GM18498 (cell line): ENCODE measurements at regions not wholly inside any gene's neighbourhood (a gene's known extent, or its start where the extent isn't known, plus 50 kb on each side); places are given as distances from the start of the nearest gene placed in this dataset.

Experiments used
- ATAC-seq: cut with Tn5 transposase; IDR thresholded peaks from one replicate; pipeline ENCODE4 v1.9.1; 2021; ENCODE audit warnings: mild to moderate bottlenecking, moderate library complexity; ENCODE audit not compliant: unreplicated experiment

- no peak for ATAC-seq
Measured at GRCh38 chr4:43343298-43343697, 450.8 kb downstream of the GRXCR1 start.

- no peak for ATAC-seq
Measured at GRCh38 chr4:43345323-43345925, 452.9 kb downstream of the GRXCR1 start.

- no peak for ATAC-seq
Measured at GRCh38 chr4:43348591-43348990, 456.1 kb downstream of the GRXCR1 start.

- ATAC-seq, result no peak
Measured at GRCh38 chr4:43351970-43352806, 459.7 kb downstream of the GRXCR1 start.

- ATAC-seq, result no peak
Measured at GRCh38 chr4:43352859-43353258, 460.3 kb downstream of the GRXCR1 start.

GRCh38 chr4:43353552-43353951, 461.0 kb downstream of the GRXCR1 start:
- ATAC-seq, result no peak

GRCh38 chr4:43356786-43357185, 464.3 kb downstream of the GRXCR1 start:
- no peak for ATAC-seq

GRCh38 chr4:43357252-43357974, 464.9 kb downstream of the GRXCR1 start:
- ATAC-seq, result no peak

- ATAC-seq, result no peak
Measured at GRCh38 chr4:43360296-43360695, 467.8 kb downstream of the GRXCR1 start.

- ATAC-seq, result no peak
Measured at GRCh38 chr4:43362875-43363636, 470.5 kb downstream of the GRXCR1 start.

GRCh38 chr4:43369036-43369594, 476.6 kb downstream of the GRXCR1 start:
- no peak for ATAC-seq

GRCh38 chr4:43373201-43373600, 480.7 kb downstream of the GRXCR1 start:
- ATAC-seq, result no peak

- ATAC-seq, result no peak
Measured at GRCh38 chr4:43374216-43374751, 481.8 kb downstream of the GRXCR1 start.

- no peak for ATAC-seq
Measured at GRCh38 chr4:43379016-43379415, 486.5 kb downstream of the GRXCR1 start.

- no peak for ATAC-seq
Measured at GRCh38 chr4:43380093-43380492, 487.6 kb downstream of the GRXCR1 start.

GRCh38 chr4:43391069-43391468, 498.6 kb downstream of the GRXCR1 start:
- ATAC-seq, result no peak

GRCh38 chr4:43394976-43395375, 502.5 kb downstream of the GRXCR1 start:
- ATAC-seq, result no peak

- ATAC-seq, result no peak
Measured at GRCh38 chr4:43399726-43400125, 507.2 kb downstream of the GRXCR1 start.

- ATAC-seq, result no peak
Measured at GRCh38 chr4:43402393-43402792, 509.9 kb downstream of the GRXCR1 start.

- no peak for ATAC-seq
Measured at GRCh38 chr4:43410636-43411035, 518.1 kb downstream of the GRXCR1 start.
